Keratinocyte (primary cell): ENCODE measurements at regions not wholly inside any gene's neighbourhood (a gene's known extent, or its start where the extent isn't known, plus 50 kb on each side); places are given as distances from the start of the nearest gene placed in this dataset.

ENCODE experiments used
- CTCF ChIP-seq, 3 experiments: IDR thresholded peaks in 1 of 3; conservative IDR thresholded peaks in 1 of 3; optimal IDR thresholded peaks in 1 of 3; 2 replicates in 2 of 3; 3 replicates in 1 of 3; pipeline versions ENCODE3 to v1.5.1; 2011; ENCODE audit warnings: low read length in 3 of 3, mild to moderate bottlenecking in 3 of 3, moderate library complexity in 2 of 3, control low read depth in 1 of 3, inconsistent platforms in 1 of 3; ENCODE audit not compliant: insufficient read depth in 2 of 3; ENCODE audit errors: extremely low read depth in 1 of 3
- EZH2 ChIP-seq: IDR thresholded peaks from one replicate; pipeline ENCODE4 v1.6.1; 2012; ENCODE audit warnings: inconsistent platforms, mild to moderate bottlenecking, low read length, moderate library complexity

- no peak for TF ChIP-seq EZH2
- no peak for TF ChIP-seq CTCF (optimal IDR thresholded peaks at IDR 0.05 in 1 of 3, IDR thresholded peaks at IDR 0.05 in 1 of 3, conservative IDR thresholded peaks at IDR 0.05 in 1 of 3; ENCODE audit: extremely low read depth in 1 of 3, insufficient read depth in 2 of 3, low read length in 3 of 3)
Measured at GRCh38 chr1:228810878-228811711, 75.8 kb downstream of the RHOU start.
